H9 (cell line): ENCODE measurements at regions not wholly inside any gene's neighbourhood (a gene's known extent, or its start where the extent isn't known, plus 50 kb on each side); places are given as distances from the start of the nearest gene placed in this dataset.

Experiments used
- DNase-seq: peaks from one replicate; pipeline ENCODE4 v3.0.0-alpha.2; 2017
- H2AFZ ChIP-seq: one replicate; pipeline ENCODE4 v1.6.1; 2013; ENCODE audit warnings: mild to moderate bottlenecking, low read length, control low read depth, moderate library complexity
- H2AK5ac ChIP-seq: 2 replicates; pipeline ENCODE4 v1.6.1; 2013; ENCODE audit warnings: low read length, control low read depth, mixed read lengths; ENCODE audit not compliant: insufficient read length
- H2BK120ac ChIP-seq: one replicate; pipeline ENCODE4 v1.6.1; 2013; ENCODE audit warnings: low read depth, mild to moderate bottlenecking, low read length, control low read depth, inconsistent platforms; ENCODE audit not compliant: poor library complexity, severe bottlenecking
- H2BK12ac ChIP-seq: 2 replicates; pipeline ENCODE4 v1.6.1; 2013; ENCODE audit warnings: low read length, control low read depth, mixed read lengths, low read depth; ENCODE audit not compliant: insufficient read length
- H2BK15ac ChIP-seq: 2 replicates; pipeline ENCODE4 v1.6.1; 2013; ENCODE audit warnings: low read depth, low read length, control low read depth
- H2BK20ac ChIP-seq: one replicate; pipeline ENCODE4 v1.6.1; 2013; ENCODE audit warnings: low read depth, mild to moderate bottlenecking, low read length, control low read depth, inconsistent platforms; ENCODE audit not compliant: poor library complexity, severe bottlenecking
- H2BK5ac ChIP-seq: 2 replicates; pipeline ENCODE4 v1.6.1; 2013; ENCODE audit warnings: low read length, control low read depth, mixed read lengths; ENCODE audit not compliant: insufficient read length
- H3K14ac ChIP-seq: 2 replicates; pipeline ENCODE4 v1.6.1; 2013; ENCODE audit warnings: low read length, control low read depth; ENCODE audit not compliant: insufficient read depth
- H3K18ac ChIP-seq: 2 replicates; pipeline ENCODE4 v1.6.1; 2013; ENCODE audit warnings: low read depth, mild to moderate bottlenecking, mixed read lengths, low read length, control low read depth; ENCODE audit not compliant: insufficient read length
- H3K23ac ChIP-seq: 2 replicates; pipeline ENCODE4 v1.6.1; 2013; ENCODE audit warnings: low read length, control low read depth, mixed read lengths, low read depth; ENCODE audit not compliant: insufficient read length
- H3K23me2 ChIP-seq: 2 replicates; pipeline ENCODE4 v1.6.1; 2013; ENCODE audit warnings: low read depth, mild to moderate bottlenecking, mixed read lengths, low read length, control low read depth; ENCODE audit not compliant: insufficient read length, poor library complexity, severe bottlenecking
- H3K27ac ChIP-seq: 2 replicates; pipeline ENCODE4 v1.5.1; 2013; ENCODE audit warnings: low read length, control low read depth, mixed read lengths, low read depth; ENCODE audit not compliant: insufficient read length
- H3K27me3 ChIP-seq: 2 replicates; pipeline ENCODE4 v1.6.1; 2013; ENCODE audit warnings: low read length, control low read depth, inconsistent platforms; ENCODE audit not compliant: insufficient read depth
- H3K4ac ChIP-seq: 2 replicates; pipeline ENCODE4 v1.6.1; 2013; ENCODE audit warnings: low read depth, mild to moderate bottlenecking, control low read depth, inconsistent platforms, low read length, moderate library complexity
- H3K4me1 ChIP-seq: 2 replicates; pipeline ENCODE4 v1.6.1; 2013; ENCODE audit warnings: low read length, control low read depth, inconsistent platforms; ENCODE audit not compliant: insufficient read depth
- H3K4me2 ChIP-seq: 2 replicates; pipeline ENCODE4 v1.6.1; 2013; ENCODE audit warnings: low read length, control low read depth, mixed read lengths; ENCODE audit not compliant: insufficient read length, insufficient read depth
- H3K56ac ChIP-seq: 2 replicates; pipeline ENCODE4 v1.6.1; 2013; ENCODE audit warnings: low read depth, mild to moderate bottlenecking, mixed read lengths, low read length, control low read depth; ENCODE audit not compliant: insufficient read length
- H3K79me1 ChIP-seq: 2 replicates; pipeline ENCODE4 v1.6.1; 2013; ENCODE audit warnings: low read depth, mild to moderate bottlenecking, moderate library complexity, low read length, control low read depth, inconsistent platforms; ENCODE audit not compliant: insufficient read depth, poor library complexity, severe bottlenecking
- H3K79me2 ChIP-seq: 2 replicates; pipeline ENCODE4 v1.6.1; 2013; ENCODE audit warnings: low read length, control low read depth, inconsistent platforms; ENCODE audit not compliant: insufficient read depth
- H3K9ac ChIP-seq: 2 replicates; pipeline ENCODE4 v1.6.1; 2013; ENCODE audit warnings: low read length, control low read depth, mixed read lengths; ENCODE audit not compliant: insufficient read length; ENCODE audit errors: extremely low read depth
- H3K9me3 ChIP-seq: one replicate; pipeline ENCODE4 v1.6.1; 2013; ENCODE audit warnings: low read depth, low read length, inconsistent platforms; ENCODE audit not compliant: control insufficient read depth
- H3T11ph ChIP-seq: one replicate; pipeline ENCODE4 v1.6.1; 2013; ENCODE audit warnings: mild to moderate bottlenecking, low read length, control low read depth, inconsistent platforms
- H4K20me1 ChIP-seq: one replicate; pipeline ENCODE4 v1.6.1; 2013; ENCODE audit not compliant: control insufficient read depth, insufficient read length, insufficient read depth
- H4K5ac ChIP-seq: 2 replicates; pipeline ENCODE4 v1.6.1; 2013; ENCODE audit warnings: low read depth, mild to moderate bottlenecking, mixed read lengths, low read length, control low read depth; ENCODE audit not compliant: insufficient read length
- H4K8ac ChIP-seq: replicated peaks from 2 replicates; pipeline ENCODE4 v1.6.1; 2013; ENCODE audit warnings: low read length, control low read depth, mixed read lengths, low read depth; ENCODE audit not compliant: insufficient read length
- H4K91ac ChIP-seq: 2 replicates; pipeline ENCODE4 v1.6.1; 2013; ENCODE audit warnings: low read depth, mild to moderate bottlenecking, moderate library complexity, mixed read lengths, low read length, control low read depth; ENCODE audit not compliant: insufficient read length
- H3K27ac Mint-ChIP-seq, 3 experiments: 2 replicates in 2 of 3; 3 replicates in 1 of 3; pipeline ENCODE4 v1.8.0; 2020 to 2021; ENCODE audit warnings: mixed read lengths in 3 of 3, mild to moderate bottlenecking in 1 of 3, moderate library complexity in 1 of 3
- H3K27me3 Mint-ChIP-seq: 2 replicates; pipeline ENCODE4 v1.8.0; 2021; ENCODE audit warnings: low read depth, mild to moderate bottlenecking, moderate library complexity, mixed read lengths
- H3K36me3 Mint-ChIP-seq, 3 experiments: 2 replicates in 2 of 3; 3 replicates in 1 of 3; pipeline ENCODE4 v1.8.0; 2020 to 2021; ENCODE audit warnings: low read depth in 3 of 3, mixed read lengths in 3 of 3; ENCODE audit not compliant: insufficient read depth in 1 of 3
- H3K4me1 Mint-ChIP-seq, 2 experiments: 2 replicates each; pipeline ENCODE4 v1.8.0; 2020; ENCODE audit warnings: mixed read lengths in 2 of 2
- H3K4me3 Mint-ChIP-seq, 2 experiments: 2 replicates in 1 of 2; 3 replicates in 1 of 2; pipeline ENCODE4 v1.8.0; 2020 to 2021; ENCODE audit warnings: mild to moderate bottlenecking in 2 of 2, mixed read lengths in 2 of 2, moderate library complexity in 1 of 2
- H3K9me3 Mint-ChIP-seq, 2 experiments: 2 replicates in 1 of 2; 3 replicates in 1 of 2; pipeline ENCODE4 v1.8.0; 2020; ENCODE audit warnings: mild to moderate bottlenecking in 2 of 2, mixed read lengths in 2 of 2, moderate library complexity in 1 of 2
- CTCF ChIP-seq: fragments of 200-600 bp; sonication (generic); conservative IDR thresholded peaks from 3 replicates; pipeline ENCODE4 v1.8.0; 2021; ENCODE audit warnings: antibody characterized with exemption, mild to moderate bottlenecking
- WGBS: extraction: QIAGEN DNeasy Blood & Tissue Kit; methylation state at CpG from one replicate; pipeline ENCODE4 v1.1.7; 2013; ENCODE audit warnings: missing lambda C conversion rate, low lambda C conversion rate, mixed read lengths; ENCODE audit not compliant: insufficient read length; ENCODE audit errors: extremely low coverage; 5-methylcytosine and 5-hydroxymethylcytosine counted together

GRCh38 chr14:86885280-86885679, 1107.7 kb downstream of the GALC start:
- no peaks in the 10 kb centered on the region for H3K4me1 Mint-ChIP-seq
- H3K9me3 ChIP-seq = no peaks in the 10 kb centered on the region
- no peaks in the 10 kb centered on the region for H3K79me1 ChIP-seq
- DNase-seq = no peak
- H3K4me3 Mint-ChIP-seq = no peak overlapping the region
- H3K23me2 ChIP-seq = no peaks in the 10 kb centered on the region
- no peak overlapping the region for H3K27ac ChIP-seq
- no peak overlapping the region for H3K27ac Mint-ChIP-seq
- no CpG with 5 or more reads among the region's 4 CpGs for WGBS
- no peak overlapping the region for H3K18ac ChIP-seq
- H3K4me2 ChIP-seq = no peak overlapping the region
- no peak overlapping the region for H2AK5ac ChIP-seq
- H3K23ac ChIP-seq = no peak overlapping the region
- no peak overlapping the region for H3K14ac ChIP-seq
- H3K9ac ChIP-seq = no peak overlapping the region
- H2BK12ac ChIP-seq = no peak overlapping the region
- no peak overlapping the region for H3T11ph ChIP-seq
- no peaks in the 10 kb centered on the region for H3K79me2 ChIP-seq
- no peak overlapping the region for H2AFZ ChIP-seq
- peaks cover 2 to 3% of the 10 kb centered on the region in 2 experiments; a peak in 3 of 5 replicates for H3K9me3 Mint-ChIP-seq
- H2BK5ac ChIP-seq = no peak overlapping the region
- H3K56ac ChIP-seq = no peak overlapping the region
- H2BK15ac ChIP-seq = no peak overlapping the region
- no peak overlapping the region for H2BK120ac ChIP-seq
- H3K27me3 Mint-ChIP-seq = no peaks in the 10 kb centered on the region
- H3K4me1 ChIP-seq = no peaks in the 10 kb centered on the region
- no peak overlapping the region for H4K5ac ChIP-seq
- no peak overlapping the region for H2BK20ac ChIP-seq
- no peaks in the 10 kb centered on the region for H3K27me3 ChIP-seq
- no peaks in the 10 kb centered on the region for H3K36me3 Mint-ChIP-seq
- H3K4ac ChIP-seq = no peak overlapping the region
- no peak overlapping the region for H4K8ac ChIP-seq
- H4K91ac ChIP-seq = no peak overlapping the region
- no peak for TF ChIP-seq CTCF
- no peaks in the 10 kb centered on the region for H4K20me1 ChIP-seq
